ENCODE measurements at regions not wholly inside any gene's neighbourhood (a gene's known extent, or its start where the extent isn't known, plus 50 kb on each side); places are given as distances from the start of the nearest gene placed in this dataset.

- no peak overlapping the region for H3K27ac ChIP-seq (ENCODE audit: low read length)
- no peaks in the 10 kb centered on the region for H3K27me3 ChIP-seq (ENCODE audit: insufficient read depth, low read depth, low read length)
- H3K9me2 ChIP-seq (ENCODE audit: insufficient read depth, low read length): no peaks in the 10 kb centered on the region
- no peaks in the 10 kb centered on the region for H3K9me3 ChIP-seq (ENCODE audit: low read length)
- H3K9ac ChIP-seq (ENCODE audit: low read length): no peak overlapping the region
- no peak overlapping the region for H3K4me2 ChIP-seq (ENCODE audit: low read length)
- H3K79me2 ChIP-seq (replicated peaks; ENCODE audit: insufficient read depth, low read length): no peaks in the 10 kb centered on the region
- no peak overlapping the region for H3K4me3 ChIP-seq (ENCODE audit: low read length)
- H3K36me3 ChIP-seq (ENCODE audit: insufficient read depth, low read length): no peaks in the 10 kb centered on the region
- no peaks in the 10 kb centered on the region for H3F3A ChIP-seq (ENCODE audit: insufficient read depth, low read length, poor library complexity, severe bottlenecking)
- H4K20me1 ChIP-seq (ENCODE audit: insufficient read depth): no peaks in the 10 kb centered on the region
- TF ChIP-seq POLR2AphosphoS5 (IDR thresholded peaks at IDR 0.05) (no peak), EP300 (conservative IDR thresholded peaks at IDR 0.05; ENCODE audit: poor library complexity, severe bottlenecking) (no peak), REST (IDR thresholded peaks at IDR 0.05; ENCODE audit: borderline replicate concordance) (no peak), RAD21 (conservative IDR thresholded peaks at IDR 0.05) (no peak), TAF1 (IDR thresholded peaks at IDR 0.05; ENCODE audit: low read depth) (no peak), MXI1 (conservative IDR thresholded peaks at IDR 0.05; ENCODE audit: poor library complexity, severe bottlenecking) (no peak), EZH2 (IDR thresholded peaks at IDR 0.05; ENCODE audit: borderline replicate concordance, insufficient read depth, low read length, poor library complexity, severe bottlenecking) (no peak), CTCF (IDR thresholded peaks at IDR 0.05; ENCODE audit: poor library complexity, severe bottlenecking) (no peak), SMC3 (conservative IDR thresholded peaks at IDR 0.05; ENCODE audit: poor library complexity) (no peak)
- H2AFZ ChIP-seq (ENCODE audit: low read depth, low read length): no peak overlapping the region
Measured at GRCh38 chr14:85731186-85731585, 201.2 kb downstream of the FLRT2 start.

GRCh38 chr14:85728476-85729065 lies 198.6 kb downstream of the FLRT2 start:
- Histone ChIP-seq H3K4me3 (ENCODE audit: low read length) (no peak overlapping the region), H3K9me3 (ENCODE audit: low read length) (no peaks in the 10 kb centered on the region), H3K36me3 (ENCODE audit: insufficient read depth, low read length) (no peaks in the 10 kb centered on the region), H2AFZ (ENCODE audit: low read depth, low read length) (no peak overlapping the region), H3F3A (ENCODE audit: insufficient read depth, low read length, poor library complexity, severe bottlenecking) (no peaks in the 10 kb centered on the region), H3K27me3 (ENCODE audit: insufficient read depth, low read depth, low read length) (no peaks in the 10 kb centered on the region), H3K27ac (ENCODE audit: low read length) (no peak overlapping the region), H4K20me1 (ENCODE audit: insufficient read depth) (no peaks in the 10 kb centered on the region), H3K9me2 (ENCODE audit: insufficient read depth, low read length) (no peaks in the 10 kb centered on the region), H3K79me2 (replicated peaks; ENCODE audit: insufficient read depth, low read length) (no peaks in the 10 kb centered on the region), H3K4me2 (ENCODE audit: low read length) (no peak overlapping the region), H3K9ac (ENCODE audit: low read length) (no peak overlapping the region)
- TF ChIP-seq TAF1 (IDR thresholded peaks at IDR 0.05; ENCODE audit: low read depth) (no peak), POLR2AphosphoS5 (IDR thresholded peaks at IDR 0.05) (no peak), CTCF (IDR thresholded peaks at IDR 0.05; ENCODE audit: poor library complexity, severe bottlenecking) (no peak), MXI1 (conservative IDR thresholded peaks at IDR 0.05; ENCODE audit: poor library complexity, severe bottlenecking) (no peak), EP300 (conservative IDR thresholded peaks at IDR 0.05; ENCODE audit: poor library complexity, severe bottlenecking) (no peak), REST (IDR thresholded peaks at IDR 0.05; ENCODE audit: borderline replicate concordance) (no peak)
